Lower leg skin (tissue), 4 donors: ENCODE measurements at regions not wholly inside any gene's neighbourhood (a gene's known extent, or its start where the extent isn't known, plus 50 kb on each side); places are given as distances from the start of the nearest gene placed in this dataset.

Source experiments
- DNase-seq, 2 donors: peaks; one replicate each; pipeline ENCODE4 v3.0.0-alpha.2; 2019; ENCODE audit warnings: low spot score in 2 of 2
- H3K4me3 ChIP-seq: fragments of 200-600 bp; sonication (generic); 2 replicates; pipeline ENCODE4 v1.5.1; 2017; ENCODE audit warnings: mild to moderate bottlenecking, low read depth; ENCODE audit not compliant: poor library complexity, severe bottlenecking
- POLR2A ChIP-seq, 2 donors: fragments of 450-650 bp; IDR thresholded peaks; one replicate each; pipeline ENCODE4 v1.6.1; 2016 to 2017; ENCODE audit warnings: antibody characterized with exemption in 2 of 2, mild to moderate bottlenecking in 1 of 2, moderate library complexity in 1 of 2
- WGBS, 2 donors: methylation state at CpG; one replicate each; pipeline ENCODE4 v1.1.5; 2018; 5-methylcytosine and 5-hydroxymethylcytosine counted together
- intact Hi-C: fragments of 100-400 bp; cut with DNase I; formaldehyde crosslinking; loops from one replicate; pipeline ENCODE4 v1.15.0; 2023; ENCODE audit warnings: low total_unique reads
- TF ChIP-seq, protein P1 (sequence below), 3 donors: fragments of 450-650 bp; IDR thresholded peaks; one replicate each; pipeline ENCODE4 v1.5.1; 2016; ENCODE audit warnings: antibody characterized with exemption in 3 of 3, mild to moderate bottlenecking in 3 of 3, moderate library complexity in 2 of 3

GRCh38 chr13:71320452-71320851 is 546.6 kb downstream of the DACH1 start:
- no peak for DNase-seq
- no peak overlapping the region for H3K4me3 ChIP-seq
- intact Hi-C loops, result no loop called here
- 73 to 81% methylated on average over 1 of the region's 1 CpG for WGBS, 2 donors
- TF ChIP-seq, protein P1, sequence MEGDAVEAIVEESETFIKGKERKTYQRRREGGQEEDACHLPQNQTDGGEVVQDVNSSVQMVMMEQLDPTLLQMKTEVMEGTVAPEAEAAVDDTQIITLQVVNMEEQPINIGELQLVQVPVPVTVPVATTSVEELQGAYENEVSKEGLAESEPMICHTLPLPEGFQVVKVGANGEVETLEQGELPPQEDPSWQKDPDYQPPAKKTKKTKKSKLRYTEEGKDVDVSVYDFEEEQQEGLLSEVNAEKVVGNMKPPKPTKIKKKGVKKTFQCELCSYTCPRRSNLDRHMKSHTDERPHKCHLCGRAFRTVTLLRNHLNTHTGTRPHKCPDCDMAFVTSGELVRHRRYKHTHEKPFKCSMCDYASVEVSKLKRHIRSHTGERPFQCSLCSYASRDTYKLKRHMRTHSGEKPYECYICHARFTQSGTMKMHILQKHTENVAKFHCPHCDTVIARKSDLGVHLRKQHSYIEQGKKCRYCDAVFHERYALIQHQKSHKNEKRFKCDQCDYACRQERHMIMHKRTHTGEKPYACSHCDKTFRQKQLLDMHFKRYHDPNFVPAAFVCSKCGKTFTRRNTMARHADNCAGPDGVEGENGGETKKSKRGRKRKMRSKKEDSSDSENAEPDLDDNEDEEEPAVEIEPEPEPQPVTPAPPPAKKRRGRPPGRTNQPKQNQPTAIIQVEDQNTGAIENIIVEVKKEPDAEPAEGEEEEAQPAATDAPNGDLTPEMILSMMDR (IDR thresholded peaks at IDR 0.05), result no peak
- no peak for TF ChIP-seq POLR2A (IDR thresholded peaks at IDR 0.05)

DNA sequence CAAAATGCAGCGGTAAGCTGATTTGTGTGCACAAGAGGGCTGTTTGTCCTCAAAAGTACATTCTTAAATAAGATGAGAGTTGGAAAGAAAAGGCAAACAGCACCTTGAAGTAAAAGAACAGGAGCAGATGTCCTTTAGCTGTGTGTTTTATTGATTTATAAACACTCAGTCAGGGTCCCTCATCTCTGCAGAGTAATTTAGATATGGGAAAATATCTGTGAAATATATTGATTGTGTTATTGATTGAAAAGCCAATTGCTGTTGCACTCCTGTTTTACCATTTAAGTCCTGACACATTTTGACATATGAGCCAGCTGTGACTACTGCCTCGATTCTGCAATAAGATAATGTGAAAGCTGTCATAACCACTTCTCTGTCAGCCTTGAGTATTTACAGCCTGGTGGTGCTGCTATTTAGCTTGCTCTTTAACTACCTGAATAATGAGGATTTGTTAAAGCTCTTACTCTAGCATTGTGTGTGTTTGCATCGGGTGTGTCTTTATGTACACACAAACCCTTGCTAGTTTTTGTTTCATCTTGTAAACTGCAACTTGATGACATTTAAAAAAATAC is 550.1 kb downstream of the DACH1 start:
- 54 to 57% methylated on average over 3 of the region's 3 CpGs for WGBS, 2 donors

DNA sequence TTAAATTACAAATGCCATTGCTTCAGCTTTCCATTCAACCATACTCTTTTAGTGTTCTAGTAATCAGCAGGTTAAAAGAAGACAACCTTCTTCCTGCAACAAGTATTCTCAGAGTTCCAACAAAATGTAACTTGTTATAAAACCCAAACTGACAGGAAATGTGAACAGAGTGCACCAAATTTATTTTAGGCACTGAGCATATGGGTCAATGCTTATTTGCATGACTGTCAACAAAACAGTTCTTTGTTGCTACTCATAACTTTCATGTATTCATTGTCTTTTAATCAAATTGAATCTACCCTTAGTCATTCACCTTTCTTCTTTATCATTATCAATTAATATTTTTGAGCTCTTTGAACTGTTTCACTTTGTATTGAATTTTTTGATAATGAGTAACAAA is 554.1 kb downstream of the DACH1 start:
- no peak for DNase-seq
- no peak for TF ChIP-seq POLR2A (IDR thresholded peaks at IDR 0.05)
- TF ChIP-seq, protein P1 (IDR thresholded peaks at IDR 0.05), result no peak
- no peak overlapping the region for H3K4me3 ChIP-seq
- intact Hi-C loops, result no loop called here

More for the DNA sequence above, 550.1 kb downstream of the DACH1 start:
- TF ChIP-seq POLR2A (IDR thresholded peaks at IDR 0.05), result no peak
- intact Hi-C loops, result no loop called here
- H3K4me3 ChIP-seq, result no peak overlapping the region
- no peak for DNase-seq

DNA sequence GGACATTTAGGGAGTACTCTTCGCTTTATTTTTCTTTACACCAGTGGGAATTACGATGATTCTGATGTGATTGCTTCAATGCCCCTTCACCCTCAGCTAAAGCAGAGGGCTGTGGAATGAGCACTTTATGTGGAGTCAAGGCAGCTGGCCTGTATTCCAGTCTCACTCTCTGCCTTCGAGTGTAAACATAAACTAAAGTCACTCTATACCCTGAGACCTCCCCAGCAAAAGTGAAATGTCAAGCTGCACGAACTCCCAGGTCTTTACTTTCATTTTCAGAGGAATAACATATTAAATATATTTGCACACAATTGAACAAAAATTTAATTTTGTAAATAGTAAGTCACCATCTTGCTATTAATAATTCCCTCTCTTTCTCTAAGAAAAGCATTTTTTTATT is 557.1 kb downstream of the DACH1 start:
- 71 to 79% methylated on average over 4 of the region's 4 CpGs for WGBS, 2 donors
- H3K4me3 ChIP-seq, result no peak overlapping the region
- intact Hi-C loops, result no loop called here
- no peak for TF ChIP-seq POLR2A (IDR thresholded peaks at IDR 0.05)
- TF ChIP-seq, protein P1 (IDR thresholded peaks at IDR 0.05), result no peak
- DNase-seq, result no peak

DNA sequence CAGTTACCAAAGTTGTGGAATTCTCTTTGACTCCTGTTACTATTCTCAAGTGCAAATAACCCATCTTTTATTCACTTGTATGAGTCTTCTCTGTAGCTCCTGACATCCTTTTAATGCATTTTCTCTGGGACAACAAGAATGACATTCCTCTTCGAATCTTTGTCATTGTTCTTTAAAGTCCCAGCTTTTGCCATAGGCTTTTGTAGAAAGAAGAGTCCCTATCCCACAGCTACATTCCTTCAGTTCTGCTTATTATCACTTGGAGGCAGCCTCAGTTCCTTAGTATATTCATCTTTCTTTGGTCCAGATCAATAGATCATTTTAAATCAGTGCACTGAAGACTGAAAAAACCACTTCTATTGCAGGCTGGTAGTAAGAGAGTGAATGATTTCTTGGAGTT is 560.2 kb downstream of the DACH1 start:
- no peak for DNase-seq
- TF ChIP-seq POLR2A (IDR thresholded peaks at IDR 0.05), result no peak
- TF ChIP-seq, protein P1 (IDR thresholded peaks at IDR 0.05), result no peak
- WGBS, 2 donors, result 48 to 57% methylated on average over 1 of the region's 1 CpG
- intact Hi-C loops, result no loop called here
- H3K4me3 ChIP-seq, result no peak overlapping the region

DNA sequence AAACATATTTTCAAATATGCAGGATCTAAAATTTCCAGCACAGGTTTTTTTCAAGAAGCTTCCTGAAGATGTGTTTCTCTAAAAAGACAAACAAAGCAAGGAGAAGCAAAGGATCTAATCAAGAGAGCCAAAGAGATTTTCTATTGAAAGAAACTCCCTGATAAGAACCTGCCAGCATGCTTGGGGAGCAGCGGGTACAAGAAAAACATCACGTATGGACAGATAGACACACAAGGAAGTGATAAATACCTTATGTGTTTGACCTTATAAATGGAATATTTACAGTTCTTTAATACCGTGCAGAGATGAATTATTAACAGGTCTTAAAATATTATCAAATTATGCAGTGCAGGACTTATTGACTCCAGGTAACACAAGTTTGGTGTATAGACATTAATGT is 562.1 kb downstream of the DACH1 start:
- no peak for TF ChIP-seq POLR2A (IDR thresholded peaks at IDR 0.05)
- TF ChIP-seq, protein P1 (IDR thresholded peaks at IDR 0.05), result no peak
- WGBS, 2 donors, result 60 to 82% methylated on average over 3 of the region's 3 CpGs
- no peak overlapping the region for H3K4me3 ChIP-seq
- DNase-seq, result no peak
- intact Hi-C loops, result no loop called here
